Activated CD8-positive, alpha-beta T cell treated with anti-CD3 and anti-CD28 coated beads for 36 hours (primary cell): ENCODE measurements at regions not wholly inside any gene's neighbourhood (a gene's known extent, or its start where the extent isn't known, plus 50 kb on each side); places are given as distances from the start of the nearest gene placed in this dataset.

Experiments
- ATAC-seq: fragments of 200-7000 bp; cut with Tn5 transposase; one replicate; pipeline ENCODE4 v1.10.0; 2021; ENCODE audit warnings: mild to moderate bottlenecking, moderate library complexity
- CTCF ChIA-PET: fragments of 350-600 bp; sonication (Branson Sonifier 250); formaldehyde crosslinking; loops from one replicate; lab custom pipeline; 2021; ENCODE audit warnings: antibody characterized with exemption; lab: Charles Lee
- POLR2A ChIA-PET: fragments of 350-600 bp; sonication (Branson Sonifier 250); formaldehyde crosslinking; loops from one replicate; lab custom pipeline; 2021; ENCODE audit warnings: antibody characterized with exemption; lab: Charles Lee
- DNase-seq: peaks from one replicate; pipeline ENCODE4 v3.0.0-alpha.2; 2020
- H3K27ac Mint-ChIP-seq: one replicate; pipeline ENCODE4 v1.8.0; 2021; ENCODE audit warnings: mild to moderate bottlenecking, mixed read lengths
- H3K27me3 Mint-ChIP-seq: one replicate; pipeline ENCODE4 v1.8.0; 2021; ENCODE audit warnings: mixed read lengths
- H3K36me3 Mint-ChIP-seq: one replicate; pipeline ENCODE4 v1.8.0; 2021; ENCODE audit warnings: low read depth, mixed read lengths
- H3K4me1 Mint-ChIP-seq: one replicate; pipeline ENCODE4 v1.8.0; 2021; ENCODE audit warnings: low read depth, mixed read lengths
- H3K4me3 Mint-ChIP-seq: one replicate; pipeline ENCODE4 v1.8.0; 2021; ENCODE audit warnings: mild to moderate bottlenecking, moderate library complexity, mixed read lengths
- H3K9me3 Mint-ChIP-seq: one replicate; pipeline ENCODE4 v1.8.0; 2021; ENCODE audit warnings: mixed read lengths
- CTCF ChIP-seq: fragments of 200-600 bp; IDR thresholded peaks from one replicate; pipeline ENCODE4 v1.8.0; 2022; ENCODE audit warnings: antibody characterized with exemption, mild to moderate bottlenecking
- intact Hi-C: fragments of 100-400 bp; cut with micrococcal nuclease; formaldehyde crosslinking; loops from one replicate; pipeline ENCODE4 v1.10.0; 2022

GRCh38 chr9:108696156-108696555, 159.6 kb downstream of the ACTL7B start:
- Mint-ChIP-seq H3K4me3 (no peak overlapping the region), H3K27ac (no peak overlapping the region), H3K36me3 (no peaks in the 10 kb centered on the region), H3K4me1 (no peaks in the 10 kb centered on the region), H3K27me3 (no peaks in the 10 kb centered on the region), H3K9me3 (peaks cover 10% of the 10 kb centered on the region)
- TF ChIP-seq CTCF, result no peak
- DNase-seq, result no peak
- CTCF ChIA-PET, result no interaction called here
- ATAC-seq, result no peak
- POLR2A ChIA-PET, result no interaction called here
- intact Hi-C loops, result no loop called here

DNA sequence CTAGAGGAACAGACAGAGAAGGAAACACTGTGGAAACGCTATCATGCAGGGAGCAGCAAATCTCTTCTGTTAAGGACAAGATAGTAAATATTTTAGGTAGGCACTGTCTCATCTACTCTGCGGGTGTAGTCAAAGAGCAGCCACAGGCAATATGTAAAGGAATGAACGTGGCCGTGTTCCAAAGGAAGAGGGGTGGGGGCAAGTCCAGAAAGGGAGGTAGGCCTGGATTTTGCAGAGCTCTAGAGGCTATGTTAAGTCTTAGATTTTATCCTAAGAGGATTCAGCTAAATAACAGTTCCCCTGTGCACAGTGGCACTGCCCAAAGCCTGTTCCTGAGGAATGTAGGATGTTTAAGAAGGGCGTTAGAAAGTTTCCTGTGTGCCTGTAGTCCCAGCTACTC, 161.6 kb downstream of the ACTL7B start:
- H3K27me3 Mint-ChIP-seq, result no peaks in the 10 kb centered on the region
- DNase-seq (no peak), ATAC-seq (no peak)
- intact Hi-C loops, result no loop called here
- no peak for TF ChIP-seq CTCF
- no peaks in the 10 kb centered on the region for H3K36me3 Mint-ChIP-seq
- H3K9me3 Mint-ChIP-seq, result peaks cover 10% of the 10 kb centered on the region
- no peak overlapping the region for H3K27ac Mint-ChIP-seq
- no peak overlapping the region for H3K4me3 Mint-ChIP-seq
- ChIA-PET POLR2A (no interaction called here), CTCF (no interaction called here)
- no peaks in the 10 kb centered on the region for H3K4me1 Mint-ChIP-seq

- no peak for TF ChIP-seq CTCF
- intact Hi-C loops, result no loop called here
- H3K4me1 Mint-ChIP-seq, result no peaks in the 10 kb centered on the region
- DNase-seq (no peak), ATAC-seq (no peak)
- H3K4me3 Mint-ChIP-seq, result no peak overlapping the region
- no peaks in the 10 kb centered on the region for H3K27me3 Mint-ChIP-seq
- H3K36me3 Mint-ChIP-seq, result no peaks in the 10 kb centered on the region
- POLR2A ChIA-PET, result no interaction called here
- peaks cover 12% of the 10 kb centered on the region for H3K9me3 Mint-ChIP-seq
- CTCF ChIA-PET, result no interaction called here
- no peak overlapping the region for H3K27ac Mint-ChIP-seq
Observed at GRCh38 chr9:108691614-108692013, 164.2 kb downstream of the ACTL7B start.

DNA sequence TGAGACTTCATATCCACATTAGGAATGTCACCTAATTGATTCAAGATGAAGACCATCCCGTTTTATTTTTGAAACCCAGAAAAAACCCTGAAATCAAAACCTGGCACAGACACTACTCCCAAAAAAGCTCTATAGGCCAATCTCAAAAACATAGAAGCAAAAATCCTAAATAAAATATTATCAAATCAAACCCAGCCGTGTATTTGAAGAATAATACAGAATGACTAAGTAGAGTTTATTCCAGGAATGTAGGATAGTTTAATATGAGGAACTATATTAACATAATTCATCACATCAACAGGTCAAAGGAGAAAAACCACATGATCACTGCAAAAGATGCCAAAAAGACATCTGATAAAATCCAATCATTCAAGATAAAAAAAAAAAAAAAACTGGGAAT, 167.1 kb downstream of the ACTL7B start:
- no peak overlapping the region for H3K27ac Mint-ChIP-seq
- ChIA-PET CTCF (no interaction called here), POLR2A (no interaction called here)
- H3K36me3 Mint-ChIP-seq, result no peaks in the 10 kb centered on the region
- no peak for DNase-seq
- TF ChIP-seq CTCF, result no peak
- no peaks in the 10 kb centered on the region for H3K27me3 Mint-ChIP-seq
- H3K9me3 Mint-ChIP-seq, result peaks cover 4% of the 10 kb centered on the region
- no peaks in the 10 kb centered on the region for H3K4me1 Mint-ChIP-seq
- H3K4me3 Mint-ChIP-seq, result no peak overlapping the region
- no peak for ATAC-seq
- intact Hi-C loops, result no loop called here

GRCh38 chr9:108688051-108688450, 167.7 kb downstream of the ACTL7B start:
- intact Hi-C loops, result no loop called here
- ChIA-PET CTCF (no interaction called here), POLR2A (no interaction called here)
- TF ChIP-seq CTCF, result no peak
- ATAC-seq (no peak), DNase-seq (no peak)
- Mint-ChIP-seq H3K4me1 (no peaks in the 10 kb centered on the region), H3K4me3 (no peak overlapping the region), H3K36me3 (no peaks in the 10 kb centered on the region), H3K27me3 (no peaks in the 10 kb centered on the region), H3K27ac (no peak overlapping the region), H3K9me3 (peaks cover 4% of the 10 kb centered on the region)
